ENCODE measurements at regions not wholly inside any gene's neighbourhood (a gene's known extent, or its start where the extent isn't known, plus 50 kb on each side); places are given as distances from the start of the nearest gene placed in this dataset.

GRCh38 chr1:232369451-232370296, 260.3 kb downstream of the SIPA1L2 start:
- H3K27ac ChIP-seq, result no peak overlapping the region
- no peak for TF ChIP-seq CTCF (conservative IDR thresholded peaks at IDR 0.05)
- TF ChIP-seq ZFX (IDR thresholded peaks at IDR 0.05), result no peak

- TF ChIP-seq CTCF (conservative IDR thresholded peaks at IDR 0.05), result no peak
- no peak for TF ChIP-seq ZFX (IDR thresholded peaks at IDR 0.05)
- no peak overlapping the region for H3K27ac ChIP-seq
Observed at GRCh38 chr1:232368821-232369321, 261.1 kb downstream of the SIPA1L2 start.

GRCh38 chr1:232367293-232367692, 262.6 kb downstream of the SIPA1L2 start:
- TF ChIP-seq CTCF (conservative IDR thresholded peaks at IDR 0.05), result no peak
- no peak for TF ChIP-seq ZFX (IDR thresholded peaks at IDR 0.05)
- H3K27ac ChIP-seq, result no peak overlapping the region

GRCh38 chr1:232364654-232365382, 265.1 kb downstream of the SIPA1L2 start:
- H3K27ac ChIP-seq, result no peak overlapping the region
- TF ChIP-seq ZFX (IDR thresholded peaks at IDR 0.05), result no peak

GRCh38 chr1:232363008-232363407, 266.9 kb downstream of the SIPA1L2 start:
- no peak for TF ChIP-seq ZFX (IDR thresholded peaks at IDR 0.05)
- TF ChIP-seq CTCF (conservative IDR thresholded peaks at IDR 0.05), result no peak
- H3K27ac ChIP-seq, result no peak overlapping the region

- H3K27ac ChIP-seq, result no peak overlapping the region
- TF ChIP-seq ZFX (IDR thresholded peaks at IDR 0.05) (no peak), CTCF (conservative IDR thresholded peaks at IDR 0.05) (no peak)
Observed at GRCh38 chr1:232357416-232357815, 272.5 kb downstream of the SIPA1L2 start.

- no peak overlapping the region for H3K27ac ChIP-seq
- no peak for TF ChIP-seq ZFX (IDR thresholded peaks at IDR 0.05)
- TF ChIP-seq CTCF (conservative IDR thresholded peaks at IDR 0.05), result no peak
Observed at GRCh38 chr1:232355162-232356006, 274.5 kb downstream of the SIPA1L2 start.

Measured in C4-2B (cell line).